Uterus (tissue), 2 donors: ENCODE measurements at regions not wholly inside any gene's neighbourhood (a gene's known extent, or its start where the extent isn't known, plus 50 kb on each side); places are given as distances from the start of the nearest gene placed in this dataset.

Experiments
- CTCF ChIP-seq, 4 experiments: fragments of 200-600 bp in 2 of 4; fragments of 450-650 bp in 2 of 4; sonication (generic) in 2 of 4; IDR thresholded peaks; one replicate each; pipeline ENCODE4 v1.5.1; 2016 to 2019; ENCODE audit warnings: antibody characterized with exemption in 4 of 4, mild to moderate bottlenecking in 2 of 4, moderate library complexity in 1 of 4
- POLR2A ChIP-seq, 2 donors: fragments of 450-650 bp; IDR thresholded peaks; one replicate each; pipeline ENCODE4 v1.6.1; 2016; ENCODE audit warnings: antibody characterized with exemption in 2 of 2, mild to moderate bottlenecking in 1 of 2, moderate library complexity in 1 of 2

- no peak for TF ChIP-seq POLR2A (IDR thresholded peaks at IDR 0.05)
- TF ChIP-seq CTCF (IDR thresholded peaks at IDR 0.05): no peak
Measured at GRCh38 chr11:71109586-71109985, 142.8 kb downstream of the SHANK2 start.
